Glutamatergic neuron (in vitro differentiated cells): ENCODE measurements at regions not wholly inside any gene's neighbourhood (a gene's known extent, or its start where the extent isn't known, plus 50 kb on each side); places are given as distances from the start of the nearest gene placed in this dataset.

Source experiments
- DNase-seq: peaks from one replicate; pipeline ENCODE4 v3.0.0; 2022
- H3K27ac Mint-ChIP-seq: one replicate; pipeline ENCODE4 v1.8.0; 2020; ENCODE audit warnings: mild to moderate bottlenecking, mixed read lengths, inconsistent platforms; ENCODE audit not compliant: unreplicated experiment
- H3K27me3 Mint-ChIP-seq: one replicate; pipeline ENCODE4 v1.8.0; 2020; ENCODE audit warnings: mild to moderate bottlenecking, moderate library complexity, mixed read lengths, inconsistent platforms; ENCODE audit not compliant: unreplicated experiment
- H3K36me3 Mint-ChIP-seq: one replicate; pipeline ENCODE4 v1.8.0; 2020; ENCODE audit warnings: mild to moderate bottlenecking, mixed read lengths, inconsistent platforms; ENCODE audit not compliant: unreplicated experiment
- H3K4me1 Mint-ChIP-seq: one replicate; pipeline ENCODE4 v1.8.0; 2020; ENCODE audit warnings: mild to moderate bottlenecking, low read depth, mixed read lengths, inconsistent platforms; ENCODE audit not compliant: unreplicated experiment
- H3K4me3 Mint-ChIP-seq: one replicate; pipeline ENCODE4 v1.8.0; 2020; ENCODE audit warnings: mild to moderate bottlenecking, mixed read lengths, inconsistent platforms; ENCODE audit not compliant: unreplicated experiment
- H3K9me3 Mint-ChIP-seq: one replicate; pipeline ENCODE4 v1.8.0; 2020; ENCODE audit warnings: mild to moderate bottlenecking, moderate library complexity, mixed read lengths, inconsistent platforms; ENCODE audit not compliant: unreplicated experiment
- TF ChIP-seq, protein P1 (sequence below): fragments of 200-600 bp; sonication (generic); IDR thresholded peaks from one replicate; pipeline ENCODE4 v1.5.0; 2021; ENCODE audit not compliant: partially characterized antibody, unreplicated experiment

DNA sequence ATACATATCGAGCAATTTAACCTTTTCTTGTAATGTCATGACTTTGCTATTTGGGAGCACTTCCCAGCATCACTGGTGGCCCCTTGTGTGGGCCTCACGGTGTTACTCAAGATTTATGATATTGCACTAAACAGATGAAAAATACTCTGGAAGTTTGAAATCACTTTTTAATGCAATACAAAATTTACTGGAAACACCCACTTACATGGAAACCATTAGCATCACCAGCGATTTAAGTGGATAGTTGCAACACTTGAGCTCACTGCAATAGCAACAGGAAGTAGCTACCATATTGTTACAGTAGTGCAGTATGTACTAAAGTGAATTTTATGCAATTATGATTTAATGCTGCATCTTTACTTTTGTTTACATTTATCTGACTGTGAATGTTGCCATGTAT is 184.4 kb downstream of the MDFIC start:
- H3K27ac Mint-ChIP-seq = no peak overlapping the region
- no peaks in the 10 kb centered on the region for H3K4me1 Mint-ChIP-seq
- no peak overlapping the region for H3K4me3 Mint-ChIP-seq
- TF ChIP-seq, protein P1, sequence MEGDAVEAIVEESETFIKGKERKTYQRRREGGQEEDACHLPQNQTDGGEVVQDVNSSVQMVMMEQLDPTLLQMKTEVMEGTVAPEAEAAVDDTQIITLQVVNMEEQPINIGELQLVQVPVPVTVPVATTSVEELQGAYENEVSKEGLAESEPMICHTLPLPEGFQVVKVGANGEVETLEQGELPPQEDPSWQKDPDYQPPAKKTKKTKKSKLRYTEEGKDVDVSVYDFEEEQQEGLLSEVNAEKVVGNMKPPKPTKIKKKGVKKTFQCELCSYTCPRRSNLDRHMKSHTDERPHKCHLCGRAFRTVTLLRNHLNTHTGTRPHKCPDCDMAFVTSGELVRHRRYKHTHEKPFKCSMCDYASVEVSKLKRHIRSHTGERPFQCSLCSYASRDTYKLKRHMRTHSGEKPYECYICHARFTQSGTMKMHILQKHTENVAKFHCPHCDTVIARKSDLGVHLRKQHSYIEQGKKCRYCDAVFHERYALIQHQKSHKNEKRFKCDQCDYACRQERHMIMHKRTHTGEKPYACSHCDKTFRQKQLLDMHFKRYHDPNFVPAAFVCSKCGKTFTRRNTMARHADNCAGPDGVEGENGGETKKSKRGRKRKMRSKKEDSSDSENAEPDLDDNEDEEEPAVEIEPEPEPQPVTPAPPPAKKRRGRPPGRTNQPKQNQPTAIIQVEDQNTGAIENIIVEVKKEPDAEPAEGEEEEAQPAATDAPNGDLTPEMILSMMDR = no peak
- H3K36me3 Mint-ChIP-seq = no peaks in the 10 kb centered on the region
- DNase-seq = no peak
- no peaks in the 10 kb centered on the region for H3K27me3 Mint-ChIP-seq
- H3K9me3 Mint-ChIP-seq = no peaks in the 10 kb centered on the region

DNA sequence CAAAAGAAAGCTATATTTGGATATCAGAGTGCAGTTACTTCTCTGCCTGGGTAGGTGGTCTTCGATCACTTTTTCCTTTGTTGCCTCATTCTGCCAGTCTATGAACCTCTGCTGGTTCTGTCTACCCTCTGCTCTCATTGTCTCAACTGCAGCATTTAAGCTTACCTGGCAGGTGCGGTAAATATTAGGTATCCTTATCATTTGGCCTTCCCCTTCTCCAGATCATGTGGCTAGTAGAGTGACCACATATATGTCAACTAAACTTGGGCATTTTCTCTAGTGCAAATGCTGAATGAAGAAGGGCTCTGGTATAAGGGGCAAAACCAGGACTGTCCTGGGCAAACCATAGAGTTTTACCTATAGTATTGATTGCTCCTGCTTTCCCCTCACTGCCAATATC is 180.8 kb downstream of the MDFIC start:
- no peaks in the 10 kb centered on the region for H3K4me1 Mint-ChIP-seq
- no peaks in the 10 kb centered on the region for H3K9me3 Mint-ChIP-seq
- H3K27me3 Mint-ChIP-seq = no peaks in the 10 kb centered on the region
- no peaks in the 10 kb centered on the region for H3K36me3 Mint-ChIP-seq
- H3K27ac Mint-ChIP-seq = no peak overlapping the region
- DNase-seq = no peak
- TF ChIP-seq, protein P1 = no peak
- no peak overlapping the region for H3K4me3 Mint-ChIP-seq

DNA sequence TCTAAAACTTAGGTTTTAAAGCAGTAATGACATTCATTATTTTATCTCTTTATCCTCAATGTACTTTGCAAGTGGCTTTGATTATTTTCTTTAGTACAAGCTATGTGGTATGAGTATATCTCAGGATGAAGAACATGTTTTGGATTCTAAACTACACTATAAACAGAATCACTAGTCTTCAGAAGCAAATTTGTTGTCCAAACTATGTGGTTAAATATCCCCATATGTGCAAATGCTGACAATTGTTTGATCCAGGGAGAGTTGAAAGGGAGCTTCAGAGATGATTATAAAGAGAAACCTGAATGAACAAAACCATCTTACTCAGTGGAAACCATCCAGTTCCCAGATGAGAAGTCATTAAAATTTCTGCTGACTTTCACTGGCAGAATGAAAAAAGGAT is 179.3 kb downstream of the MDFIC start:
- TF ChIP-seq, protein P1 = no peak
- H3K4me1 Mint-ChIP-seq = no peaks in the 10 kb centered on the region
- no peak for DNase-seq

DNA sequence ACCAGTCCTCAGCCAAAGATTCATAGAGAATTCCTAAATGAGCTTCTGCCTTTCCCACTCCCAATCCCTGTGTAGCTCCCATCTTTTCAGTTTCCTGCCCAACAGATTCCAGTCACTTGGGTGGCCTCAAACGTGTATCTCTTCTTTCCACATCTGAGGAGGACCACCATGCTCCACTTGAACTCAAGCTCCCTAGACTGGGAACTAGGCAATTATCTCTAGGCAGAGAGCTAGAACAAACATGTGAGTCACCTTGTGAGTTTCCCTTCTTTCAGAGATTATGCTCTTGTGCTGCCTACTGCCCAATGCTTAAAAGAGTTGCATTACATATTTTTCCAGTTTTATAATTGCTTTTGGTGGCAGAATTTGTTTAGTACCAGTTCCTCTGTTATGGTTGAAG is 178.0 kb downstream of the MDFIC start:
- no peak overlapping the region for H3K4me3 Mint-ChIP-seq
- no peaks in the 10 kb centered on the region for H3K4me1 Mint-ChIP-seq
- H3K27me3 Mint-ChIP-seq = no peaks in the 10 kb centered on the region
- TF ChIP-seq, protein P1 = no peak
- H3K27ac Mint-ChIP-seq = no peak overlapping the region
- no peaks in the 10 kb centered on the region for H3K9me3 Mint-ChIP-seq
- H3K36me3 Mint-ChIP-seq = no peaks in the 10 kb centered on the region
- DNase-seq = no peak

More for the DNA sequence above, 179.3 kb downstream of the MDFIC start:
- Mint-ChIP-seq H3K27ac (no peak overlapping the region), H3K9me3 (no peaks in the 10 kb centered on the region), H3K4me3 (no peak overlapping the region), H3K27me3 (no peaks in the 10 kb centered on the region), H3K36me3 (no peaks in the 10 kb centered on the region)

DNA sequence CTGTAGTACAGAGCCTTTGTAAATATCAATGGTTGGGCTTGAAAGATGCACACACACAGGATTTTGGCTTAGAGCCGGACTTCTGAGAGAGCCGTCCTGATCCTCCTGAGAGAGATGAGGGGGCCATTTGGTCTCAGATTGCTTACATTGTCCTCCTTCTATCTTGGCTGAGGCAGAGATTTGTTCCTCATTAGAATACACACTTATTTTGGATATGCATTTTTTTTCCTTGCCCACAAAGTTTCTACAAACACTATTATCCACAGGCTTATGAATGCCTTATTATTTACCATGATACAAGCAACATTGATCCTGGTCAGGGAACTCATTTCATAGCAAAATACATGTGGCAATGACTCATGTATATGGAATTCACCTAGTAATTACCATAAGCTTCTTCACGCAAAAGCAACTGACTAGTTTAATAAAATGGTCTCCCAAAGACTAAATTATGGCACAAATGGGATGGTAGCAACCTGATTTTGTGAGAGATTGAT is 175.3 kb downstream of the MDFIC start:
- Mint-ChIP-seq H3K4me1 (no peaks in the 10 kb centered on the region), H3K27ac (no peak overlapping the region)

More for the DNA sequence above, 175.3 kb downstream of the MDFIC start:
- TF ChIP-seq, protein P1 = no peak
- Mint-ChIP-seq H3K4me3 (no peak overlapping the region), H3K9me3 (no peaks in the 10 kb centered on the region), H3K36me3 (no peaks in the 10 kb centered on the region), H3K27me3 (no peaks in the 10 kb centered on the region)
- no peak for DNase-seq
